Tibial nerve (tissue), 4 donors: ENCODE measurements at regions not wholly inside any gene's neighbourhood (a gene's known extent, or its start where the extent isn't known, plus 50 kb on each side); places are given as distances from the start of the nearest gene placed in this dataset.

Experiments
- DNase-seq, 2 donors: peaks; one replicate each; pipeline ENCODE4 v3.0.0-alpha.2; 2019; ENCODE audit warnings: low spot score in 2 of 2
- H3K27ac ChIP-seq, 4 donors: fragments of 200-600 bp; sonication (generic) in 3 of 4; one replicate each; pipeline ENCODE4 v1.5.1; 2017 to 2019; ENCODE audit warnings: mild to moderate bottlenecking in 1 of 4
- H3K27me3 ChIP-seq, 2 donors: fragments of 200-600 bp; sonication (generic) in 1 of 2; one replicate each; pipeline versions ENCODE4 v1.5.1 to v1.6.0; 2017 to 2019
- H3K36me3 ChIP-seq, 3 donors: fragments of 200-600 bp; sonication (generic); one replicate each; pipeline ENCODE4 v1.5.1; 2018 to 2019
- H3K4me1 ChIP-seq, 4 donors: fragments of 200-600 bp; sonication (generic) in 3 of 4; one replicate each; pipeline ENCODE4 v1.5.1; 2017 to 2019
- H3K4me3 ChIP-seq, 4 donors: fragments of 200-600 bp; sonication (generic) in 3 of 4; one replicate each; pipeline ENCODE4 v1.5.1; 2017 to 2019; ENCODE audit warnings: mild to moderate bottlenecking in 1 of 4, moderate library complexity in 1 of 4
- H3K9me3 ChIP-seq, 4 donors: fragments of 200-600 bp; sonication (generic) in 3 of 4; one replicate each; pipeline ENCODE4 v1.5.1; 2017 to 2019
- EP300 ChIP-seq, 2 donors: sonication (generic); formaldehyde crosslinking; IDR thresholded peaks; one replicate each; pipeline ENCODE4 v1.6.1; 2017; ENCODE audit warnings: antibody characterized with exemption in 2 of 2, mild to moderate bottlenecking in 1 of 2
- POLR2A ChIP-seq, 2 donors: fragments of 450-650 bp; IDR thresholded peaks; one replicate each; pipeline ENCODE4 v1.6.1; 2017; ENCODE audit warnings: antibody characterized with exemption in 2 of 2, mild to moderate bottlenecking in 2 of 2, moderate library complexity in 2 of 2
- WGBS, 2 donors: methylation state at CpG; one replicate each; pipeline ENCODE4 v1.1.5; 2018; 5-methylcytosine and 5-hydroxymethylcytosine counted together
- TF ChIP-seq, protein P1 (sequence below), 5 experiments: fragments of 200-600 bp in 3 of 5; fragments of 450-650 bp in 2 of 5; sonication (generic) in 3 of 5; IDR thresholded peaks; one replicate each; pipeline ENCODE4 v1.5.1; 2016 to 2019; ENCODE audit warnings: antibody characterized with exemption in 5 of 5, mild to moderate bottlenecking in 3 of 5, moderate library complexity in 2 of 5

DNA sequence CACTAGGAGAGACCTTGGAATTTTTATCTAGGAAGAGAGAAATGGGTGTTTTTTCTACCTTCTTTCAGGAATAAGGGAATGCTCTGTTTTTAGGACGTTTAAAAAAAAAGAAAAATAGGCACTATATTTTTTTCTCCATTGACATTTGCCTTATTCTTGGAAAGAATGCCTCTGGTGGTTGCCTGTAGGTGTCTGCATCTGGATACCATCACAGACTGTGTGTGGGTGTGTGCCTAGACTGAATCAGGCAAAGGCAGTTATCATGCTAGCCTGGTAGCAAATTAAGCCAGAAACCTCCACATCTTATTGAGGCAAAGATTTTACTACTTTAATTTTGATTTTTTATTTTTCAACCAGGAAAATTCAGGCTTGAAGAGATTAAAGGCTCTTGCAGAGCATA lies 513.6 kb upstream of the KCNMB2 start:
- no peak for DNase-seq
- TF ChIP-seq POLR2A (IDR thresholded peaks at IDR 0.05) = no peak
- TF ChIP-seq, protein P1, sequence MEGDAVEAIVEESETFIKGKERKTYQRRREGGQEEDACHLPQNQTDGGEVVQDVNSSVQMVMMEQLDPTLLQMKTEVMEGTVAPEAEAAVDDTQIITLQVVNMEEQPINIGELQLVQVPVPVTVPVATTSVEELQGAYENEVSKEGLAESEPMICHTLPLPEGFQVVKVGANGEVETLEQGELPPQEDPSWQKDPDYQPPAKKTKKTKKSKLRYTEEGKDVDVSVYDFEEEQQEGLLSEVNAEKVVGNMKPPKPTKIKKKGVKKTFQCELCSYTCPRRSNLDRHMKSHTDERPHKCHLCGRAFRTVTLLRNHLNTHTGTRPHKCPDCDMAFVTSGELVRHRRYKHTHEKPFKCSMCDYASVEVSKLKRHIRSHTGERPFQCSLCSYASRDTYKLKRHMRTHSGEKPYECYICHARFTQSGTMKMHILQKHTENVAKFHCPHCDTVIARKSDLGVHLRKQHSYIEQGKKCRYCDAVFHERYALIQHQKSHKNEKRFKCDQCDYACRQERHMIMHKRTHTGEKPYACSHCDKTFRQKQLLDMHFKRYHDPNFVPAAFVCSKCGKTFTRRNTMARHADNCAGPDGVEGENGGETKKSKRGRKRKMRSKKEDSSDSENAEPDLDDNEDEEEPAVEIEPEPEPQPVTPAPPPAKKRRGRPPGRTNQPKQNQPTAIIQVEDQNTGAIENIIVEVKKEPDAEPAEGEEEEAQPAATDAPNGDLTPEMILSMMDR (IDR thresholded peaks at IDR 0.05) = no peak
- no peak for TF ChIP-seq EP300 (IDR thresholded peaks at IDR 0.05)
- 38 to 60% methylated on average over 1 of the region's 1 CpG for WGBS, 2 donors

DNA sequence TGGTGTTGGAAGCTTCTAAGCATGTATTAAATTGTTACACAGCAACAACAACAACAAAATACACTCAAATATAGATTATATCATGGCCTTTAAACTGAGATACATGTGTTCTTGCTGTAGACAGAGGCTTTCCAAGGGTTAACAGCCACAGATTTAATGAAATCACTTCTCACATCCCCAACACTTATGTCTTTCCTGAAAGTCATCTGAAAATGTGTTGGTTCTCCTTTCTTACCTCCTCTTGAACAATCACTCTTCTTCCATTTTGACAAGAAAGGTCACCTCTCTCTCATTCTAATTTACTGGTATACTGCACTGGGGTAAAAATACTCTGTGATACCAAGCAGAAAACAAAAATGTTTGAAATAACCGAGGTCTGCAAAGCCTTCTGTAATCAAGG lies 507.3 kb upstream of the KCNMB2 start:
- Histone ChIP-seq H3K27me3 (no peaks in the 10 kb centered on the region), H3K4me1 (no peaks in the 10 kb centered on the region), H3K4me3 (no peak overlapping the region), H3K9me3 (no peaks in the 10 kb centered on the region), H3K36me3 (no peaks in the 10 kb centered on the region), H3K27ac (no peak overlapping the region)
- DNase-seq = no peak
- no peak for TF ChIP-seq POLR2A (IDR thresholded peaks at IDR 0.05)
- TF ChIP-seq, protein P1 (IDR thresholded peaks at IDR 0.05) = no peak
- no peak for TF ChIP-seq EP300 (IDR thresholded peaks at IDR 0.05)
- WGBS, 2 donors = 85 to 93% methylated on average over 1 of the region's 1 CpG

More for the DNA sequence above, 513.6 kb upstream of the KCNMB2 start:
- H3K36me3 ChIP-seq = no peaks in the 10 kb centered on the region
- H3K9me3 ChIP-seq = no peaks in the 10 kb centered on the region
- no peak overlapping the region for H3K27ac ChIP-seq
- no peaks in the 10 kb centered on the region for H3K4me1 ChIP-seq
- no peaks in the 10 kb centered on the region for H3K27me3 ChIP-seq
- H3K4me3 ChIP-seq = no peak overlapping the region

DNA sequence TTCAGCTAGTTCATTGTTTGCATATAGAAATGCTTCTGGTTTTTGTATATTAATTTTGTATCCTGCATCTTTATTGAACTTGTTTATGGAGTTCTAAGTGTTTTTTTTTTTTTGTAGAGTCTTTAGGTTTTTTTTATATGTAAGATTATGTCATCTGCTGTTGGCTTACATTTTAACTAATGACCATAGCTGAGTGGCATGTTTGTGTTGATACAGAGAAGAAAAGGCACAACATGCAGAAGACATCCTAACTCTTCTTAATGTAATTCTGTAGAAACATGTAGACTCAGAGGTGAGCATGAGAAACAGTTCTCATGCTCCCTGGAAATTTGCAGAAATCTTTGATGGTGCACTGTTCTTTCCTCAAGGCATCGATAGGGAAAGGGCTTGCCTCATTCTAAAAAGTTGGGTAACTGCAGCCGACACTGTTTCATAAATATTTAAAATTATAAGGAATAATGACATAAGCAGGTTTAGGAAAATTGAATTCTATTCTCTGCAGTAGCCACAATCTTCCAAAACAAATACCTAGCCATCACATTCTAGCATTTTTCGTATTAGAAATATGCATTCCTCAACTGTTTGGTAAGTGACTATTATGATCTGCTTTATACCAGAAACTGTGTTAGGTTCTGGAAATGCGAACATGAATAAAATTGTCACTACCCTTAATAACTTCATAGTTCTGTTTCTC lies 499.6 kb upstream of the KCNMB2 start:
- no peak for DNase-seq
- TF ChIP-seq POLR2A (IDR thresholded peaks at IDR 0.05) (no peak), EP300 (IDR thresholded peaks at IDR 0.05) (no peak)
- TF ChIP-seq, protein P1 (IDR thresholded peaks at IDR 0.05) = no peak
- no peak overlapping the region for H3K27ac ChIP-seq
- no peaks in the 10 kb centered on the region for H3K27me3 ChIP-seq
- H3K9me3 ChIP-seq = no peaks in the 10 kb centered on the region
- H3K4me1 ChIP-seq = no peaks in the 10 kb centered on the region
- H3K36me3 ChIP-seq = no peaks in the 10 kb centered on the region
- 87 to 91% methylated on average over 4 of the region's 4 CpGs for WGBS, 2 donors
- no peak overlapping the region for H3K4me3 ChIP-seq

DNA sequence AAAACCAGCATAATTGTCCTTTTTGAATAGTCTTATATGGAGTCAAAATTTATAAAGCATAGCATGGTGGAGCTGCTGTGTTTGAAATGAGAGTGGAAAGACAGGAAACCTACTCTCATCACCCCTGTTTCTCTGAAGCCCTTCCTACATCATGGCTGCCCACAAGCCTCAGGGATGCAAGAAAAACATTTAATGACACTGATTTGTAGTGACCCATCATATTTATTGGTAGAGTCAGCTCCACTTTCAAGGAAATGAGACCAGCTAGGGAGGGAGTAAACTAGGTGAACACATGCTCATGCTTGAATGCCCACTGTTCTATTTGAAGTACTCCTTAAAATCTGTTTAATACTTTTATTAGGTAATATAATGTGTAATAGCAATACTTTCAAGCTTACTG lies 494.3 kb upstream of the KCNMB2 start:
- Histone ChIP-seq H3K9me3 (no peaks in the 10 kb centered on the region), H3K4me1 (no peaks in the 10 kb centered on the region), H3K27ac (no peak overlapping the region), H3K27me3 (no peaks in the 10 kb centered on the region), H3K36me3 (no peaks in the 10 kb centered on the region), H3K4me3 (no peak overlapping the region)
- no peak for TF ChIP-seq EP300 (IDR thresholded peaks at IDR 0.05)
- DNase-seq = no peak

DNA sequence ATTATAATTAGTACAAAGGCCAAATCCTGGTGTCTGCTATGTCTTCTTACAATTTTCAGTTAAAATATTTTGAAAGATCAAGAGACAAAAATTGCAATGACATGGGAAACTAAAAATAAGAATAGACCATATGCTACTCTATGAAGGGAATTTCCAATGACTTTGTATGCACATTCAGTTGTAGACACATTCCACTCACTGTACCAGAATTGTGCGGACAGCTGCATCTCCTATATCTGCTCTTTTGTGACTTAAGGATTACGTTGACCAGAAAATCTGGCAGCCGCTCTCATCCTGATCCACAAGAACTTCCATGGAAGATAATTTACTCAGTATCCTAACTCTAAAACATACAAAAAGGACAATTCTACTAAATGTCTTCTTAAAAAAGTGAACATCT lies 493.9 kb upstream of the KCNMB2 start:
- no peaks in the 10 kb centered on the region for H3K9me3 ChIP-seq
- TF ChIP-seq EP300 (IDR thresholded peaks at IDR 0.05) = no peak
- TF ChIP-seq, protein P1 (IDR thresholded peaks at IDR 0.05) = no peak
- no peak for TF ChIP-seq POLR2A (IDR thresholded peaks at IDR 0.05)
- no peak for DNase-seq
- no peak overlapping the region for H3K27ac ChIP-seq
- H3K4me3 ChIP-seq = no peak overlapping the region
- WGBS, 2 donors = 98% methylated on average over 3 of the region's 3 CpGs
- no peaks in the 10 kb centered on the region for H3K36me3 ChIP-seq
- no peaks in the 10 kb centered on the region for H3K27me3 ChIP-seq
- no peaks in the 10 kb centered on the region for H3K4me1 ChIP-seq

DNA sequence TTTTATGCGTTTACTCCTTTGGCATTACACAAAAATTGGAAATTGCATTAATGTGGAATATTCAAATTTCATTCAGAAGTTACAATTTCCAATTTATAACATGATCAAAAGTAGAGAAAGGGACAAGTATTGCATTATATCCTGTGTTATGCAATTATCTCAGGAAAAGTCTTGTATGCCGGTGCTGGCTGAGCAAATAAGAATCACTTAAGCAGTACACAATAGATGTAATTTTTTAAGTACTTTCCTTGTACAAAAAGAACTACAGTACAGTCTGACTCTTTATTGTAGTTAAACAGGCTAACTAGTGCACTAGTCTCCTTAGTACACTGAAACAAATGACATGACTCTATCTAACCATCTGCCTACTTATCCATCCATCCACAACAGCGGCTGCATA lies 493.2 kb upstream of the KCNMB2 start:
- TF ChIP-seq EP300 (IDR thresholded peaks at IDR 0.05) (no peak), POLR2A (IDR thresholded peaks at IDR 0.05) (no peak)
- TF ChIP-seq, protein P1 (IDR thresholded peaks at IDR 0.05) = no peak
- H3K27ac ChIP-seq = no peak overlapping the region
- H3K36me3 ChIP-seq = no peaks in the 10 kb centered on the region
- no peak for DNase-seq
- no peaks in the 10 kb centered on the region for H3K27me3 ChIP-seq
- H3K9me3 ChIP-seq = no peaks in the 10 kb centered on the region
- H3K4me1 ChIP-seq = no peaks in the 10 kb centered on the region
- H3K4me3 ChIP-seq = no peak overlapping the region
- 72 to 77% methylated on average over 3 of the region's 3 CpGs for WGBS, 2 donors
